H9 (cell line): ENCODE measurements at regions not wholly inside any gene's neighbourhood (a gene's known extent, or its start where the extent isn't known, plus 50 kb on each side); places are given as distances from the start of the nearest gene placed in this dataset.

Experiments used
- DNase-seq: peaks from one replicate; pipeline ENCODE4 v3.0.0-alpha.2; 2017
- H2AFZ ChIP-seq: one replicate; pipeline ENCODE4 v1.6.1; 2013; ENCODE audit warnings: mild to moderate bottlenecking, low read length, control low read depth, moderate library complexity
- H2AK5ac ChIP-seq: 2 replicates; pipeline ENCODE4 v1.6.1; 2013; ENCODE audit warnings: low read length, control low read depth, mixed read lengths; ENCODE audit not compliant: insufficient read length
- H2BK120ac ChIP-seq: one replicate; pipeline ENCODE4 v1.6.1; 2013; ENCODE audit warnings: low read depth, mild to moderate bottlenecking, low read length, control low read depth, inconsistent platforms; ENCODE audit not compliant: poor library complexity, severe bottlenecking
- H2BK12ac ChIP-seq: 2 replicates; pipeline ENCODE4 v1.6.1; 2013; ENCODE audit warnings: low read length, control low read depth, mixed read lengths, low read depth; ENCODE audit not compliant: insufficient read length
- H2BK15ac ChIP-seq: 2 replicates; pipeline ENCODE4 v1.6.1; 2013; ENCODE audit warnings: low read depth, low read length, control low read depth
- H2BK20ac ChIP-seq: one replicate; pipeline ENCODE4 v1.6.1; 2013; ENCODE audit warnings: low read depth, mild to moderate bottlenecking, low read length, control low read depth, inconsistent platforms; ENCODE audit not compliant: poor library complexity, severe bottlenecking
- H2BK5ac ChIP-seq: 2 replicates; pipeline ENCODE4 v1.6.1; 2013; ENCODE audit warnings: low read length, control low read depth, mixed read lengths; ENCODE audit not compliant: insufficient read length
- H3K14ac ChIP-seq: 2 replicates; pipeline ENCODE4 v1.6.1; 2013; ENCODE audit warnings: low read length, control low read depth; ENCODE audit not compliant: insufficient read depth
- H3K18ac ChIP-seq: 2 replicates; pipeline ENCODE4 v1.6.1; 2013; ENCODE audit warnings: low read depth, mild to moderate bottlenecking, mixed read lengths, low read length, control low read depth; ENCODE audit not compliant: insufficient read length
- H3K23ac ChIP-seq: 2 replicates; pipeline ENCODE4 v1.6.1; 2013; ENCODE audit warnings: low read length, control low read depth, mixed read lengths, low read depth; ENCODE audit not compliant: insufficient read length
- H3K23me2 ChIP-seq: 2 replicates; pipeline ENCODE4 v1.6.1; 2013; ENCODE audit warnings: low read depth, mild to moderate bottlenecking, mixed read lengths, low read length, control low read depth; ENCODE audit not compliant: insufficient read length, poor library complexity, severe bottlenecking
- H3K27ac ChIP-seq: 2 replicates; pipeline ENCODE4 v1.5.1; 2013; ENCODE audit warnings: low read length, control low read depth, mixed read lengths, low read depth; ENCODE audit not compliant: insufficient read length
- H3K27me3 ChIP-seq: 2 replicates; pipeline ENCODE4 v1.6.1; 2013; ENCODE audit warnings: low read length, control low read depth, inconsistent platforms; ENCODE audit not compliant: insufficient read depth
- H3K4ac ChIP-seq: 2 replicates; pipeline ENCODE4 v1.6.1; 2013; ENCODE audit warnings: low read depth, mild to moderate bottlenecking, control low read depth, inconsistent platforms, low read length, moderate library complexity
- H3K4me1 ChIP-seq: 2 replicates; pipeline ENCODE4 v1.6.1; 2013; ENCODE audit warnings: low read length, control low read depth, inconsistent platforms; ENCODE audit not compliant: insufficient read depth
- H3K4me2 ChIP-seq: 2 replicates; pipeline ENCODE4 v1.6.1; 2013; ENCODE audit warnings: low read length, control low read depth, mixed read lengths; ENCODE audit not compliant: insufficient read length, insufficient read depth
- H3K56ac ChIP-seq: 2 replicates; pipeline ENCODE4 v1.6.1; 2013; ENCODE audit warnings: low read depth, mild to moderate bottlenecking, mixed read lengths, low read length, control low read depth; ENCODE audit not compliant: insufficient read length
- H3K79me1 ChIP-seq: 2 replicates; pipeline ENCODE4 v1.6.1; 2013; ENCODE audit warnings: low read depth, mild to moderate bottlenecking, moderate library complexity, low read length, control low read depth, inconsistent platforms; ENCODE audit not compliant: insufficient read depth, poor library complexity, severe bottlenecking
- H3K79me2 ChIP-seq: 2 replicates; pipeline ENCODE4 v1.6.1; 2013; ENCODE audit warnings: low read length, control low read depth, inconsistent platforms; ENCODE audit not compliant: insufficient read depth
- H3K9ac ChIP-seq: 2 replicates; pipeline ENCODE4 v1.6.1; 2013; ENCODE audit warnings: low read length, control low read depth, mixed read lengths; ENCODE audit not compliant: insufficient read length; ENCODE audit errors: extremely low read depth
- H3K9me3 ChIP-seq: one replicate; pipeline ENCODE4 v1.6.1; 2013; ENCODE audit warnings: low read depth, low read length, inconsistent platforms; ENCODE audit not compliant: control insufficient read depth
- H3T11ph ChIP-seq: one replicate; pipeline ENCODE4 v1.6.1; 2013; ENCODE audit warnings: mild to moderate bottlenecking, low read length, control low read depth, inconsistent platforms
- H4K20me1 ChIP-seq: one replicate; pipeline ENCODE4 v1.6.1; 2013; ENCODE audit not compliant: control insufficient read depth, insufficient read length, insufficient read depth
- H4K5ac ChIP-seq: 2 replicates; pipeline ENCODE4 v1.6.1; 2013; ENCODE audit warnings: low read depth, mild to moderate bottlenecking, mixed read lengths, low read length, control low read depth; ENCODE audit not compliant: insufficient read length
- H4K8ac ChIP-seq: replicated peaks from 2 replicates; pipeline ENCODE4 v1.6.1; 2013; ENCODE audit warnings: low read length, control low read depth, mixed read lengths, low read depth; ENCODE audit not compliant: insufficient read length
- H4K91ac ChIP-seq: 2 replicates; pipeline ENCODE4 v1.6.1; 2013; ENCODE audit warnings: low read depth, mild to moderate bottlenecking, moderate library complexity, mixed read lengths, low read length, control low read depth; ENCODE audit not compliant: insufficient read length
- H3K27ac Mint-ChIP-seq, 3 experiments: 2 replicates in 2 of 3; 3 replicates in 1 of 3; pipeline ENCODE4 v1.8.0; 2020 to 2021; ENCODE audit warnings: mixed read lengths in 3 of 3, mild to moderate bottlenecking in 1 of 3, moderate library complexity in 1 of 3
- H3K27me3 Mint-ChIP-seq: 2 replicates; pipeline ENCODE4 v1.8.0; 2021; ENCODE audit warnings: low read depth, mild to moderate bottlenecking, moderate library complexity, mixed read lengths
- H3K36me3 Mint-ChIP-seq, 3 experiments: 2 replicates in 2 of 3; 3 replicates in 1 of 3; pipeline ENCODE4 v1.8.0; 2020 to 2021; ENCODE audit warnings: low read depth in 3 of 3, mixed read lengths in 3 of 3; ENCODE audit not compliant: insufficient read depth in 1 of 3
- H3K4me1 Mint-ChIP-seq, 2 experiments: 2 replicates each; pipeline ENCODE4 v1.8.0; 2020; ENCODE audit warnings: mixed read lengths in 2 of 2
- H3K4me3 Mint-ChIP-seq, 2 experiments: 2 replicates in 1 of 2; 3 replicates in 1 of 2; pipeline ENCODE4 v1.8.0; 2020 to 2021; ENCODE audit warnings: mild to moderate bottlenecking in 2 of 2, mixed read lengths in 2 of 2, moderate library complexity in 1 of 2
- H3K9me3 Mint-ChIP-seq, 2 experiments: 2 replicates in 1 of 2; 3 replicates in 1 of 2; pipeline ENCODE4 v1.8.0; 2020; ENCODE audit warnings: mild to moderate bottlenecking in 2 of 2, mixed read lengths in 2 of 2, moderate library complexity in 1 of 2
- WGBS: extraction: QIAGEN DNeasy Blood & Tissue Kit; methylation state at CpG from one replicate; pipeline ENCODE4 v1.1.7; 2013; ENCODE audit warnings: missing lambda C conversion rate, low lambda C conversion rate, mixed read lengths; ENCODE audit not compliant: insufficient read length; ENCODE audit errors: extremely low coverage; 5-methylcytosine and 5-hydroxymethylcytosine counted together
- TF ChIP-seq, protein P1 (sequence below): fragments of 200-600 bp; sonication (generic); conservative IDR thresholded peaks from 3 replicates; pipeline ENCODE4 v1.8.0; 2021; ENCODE audit warnings: antibody characterized with exemption, mild to moderate bottlenecking

- no peak overlapping the region for H3T11ph ChIP-seq
- no peak overlapping the region for H3K27ac ChIP-seq
- no peak overlapping the region for H3K4ac ChIP-seq
- H3K56ac ChIP-seq, result no peak overlapping the region
- no peak for DNase-seq
- WGBS, result no CpG with 5 or more reads among the region's 3 CpGs
- no peak overlapping the region for H2AK5ac ChIP-seq
- no peak overlapping the region for H3K18ac ChIP-seq
- no peaks in the 10 kb centered on the region for H3K27me3 ChIP-seq
- no peak overlapping the region for H3K4me2 ChIP-seq
- no peak overlapping the region for H2BK12ac ChIP-seq
- no peaks in the 10 kb centered on the region for H3K9me3 ChIP-seq
- TF ChIP-seq, protein P1, sequence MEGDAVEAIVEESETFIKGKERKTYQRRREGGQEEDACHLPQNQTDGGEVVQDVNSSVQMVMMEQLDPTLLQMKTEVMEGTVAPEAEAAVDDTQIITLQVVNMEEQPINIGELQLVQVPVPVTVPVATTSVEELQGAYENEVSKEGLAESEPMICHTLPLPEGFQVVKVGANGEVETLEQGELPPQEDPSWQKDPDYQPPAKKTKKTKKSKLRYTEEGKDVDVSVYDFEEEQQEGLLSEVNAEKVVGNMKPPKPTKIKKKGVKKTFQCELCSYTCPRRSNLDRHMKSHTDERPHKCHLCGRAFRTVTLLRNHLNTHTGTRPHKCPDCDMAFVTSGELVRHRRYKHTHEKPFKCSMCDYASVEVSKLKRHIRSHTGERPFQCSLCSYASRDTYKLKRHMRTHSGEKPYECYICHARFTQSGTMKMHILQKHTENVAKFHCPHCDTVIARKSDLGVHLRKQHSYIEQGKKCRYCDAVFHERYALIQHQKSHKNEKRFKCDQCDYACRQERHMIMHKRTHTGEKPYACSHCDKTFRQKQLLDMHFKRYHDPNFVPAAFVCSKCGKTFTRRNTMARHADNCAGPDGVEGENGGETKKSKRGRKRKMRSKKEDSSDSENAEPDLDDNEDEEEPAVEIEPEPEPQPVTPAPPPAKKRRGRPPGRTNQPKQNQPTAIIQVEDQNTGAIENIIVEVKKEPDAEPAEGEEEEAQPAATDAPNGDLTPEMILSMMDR, result no peak
- no peak overlapping the region for H2BK20ac ChIP-seq
- H3K36me3 Mint-ChIP-seq, result peaks cover 0 to 2% (median 0%) of the 10 kb centered on the region in 3 experiments; a peak in 2 of 7 replicates
- H3K4me1 ChIP-seq, result no peaks in the 10 kb centered on the region; the same call in 1 of the 2 replicates
- no peak overlapping the region for H4K5ac ChIP-seq
- no peak overlapping the region for H4K8ac ChIP-seq
- H2BK15ac ChIP-seq, result no peak overlapping the region
- H3K23ac ChIP-seq, result no peak overlapping the region
- H4K20me1 ChIP-seq, result no peaks in the 10 kb centered on the region
- no peaks in the 10 kb centered on the region for H3K9me3 Mint-ChIP-seq
- H2BK5ac ChIP-seq, result no peak overlapping the region
- no peak overlapping the region for H3K9ac ChIP-seq
- H2AFZ ChIP-seq, result no peak overlapping the region
- H3K23me2 ChIP-seq, result no peaks in the 10 kb centered on the region
- no peaks in the 10 kb centered on the region for H3K79me2 ChIP-seq
- no peaks in the 10 kb centered on the region for H3K79me1 ChIP-seq
- H4K91ac ChIP-seq, result no peak overlapping the region
- H3K14ac ChIP-seq, result no peak overlapping the region
- H3K4me3 Mint-ChIP-seq, result no peak overlapping the region
- peaks cover 2% of the 10 kb centered on the region; the same call in 1 of the 2 replicates for H3K27me3 Mint-ChIP-seq
- no peak overlapping the region for H3K27ac Mint-ChIP-seq
- H2BK120ac ChIP-seq, result no peak overlapping the region
- peaks cover 18 to 27% of the 10 kb centered on the region in 2 experiments for H3K4me1 Mint-ChIP-seq
These were observed 72.5 kb upstream of the RAB3GAP2 start for GRCh38 chr1:220344745-220345144.
